T-helper 2 cell treated with Interferon-gamma antibody and Interleukin-4, amounts not matched to agents 5 μg/mL and 100 μg/mL, for 36 hours (primary cell): ENCODE measurements at regions not wholly inside any gene's neighbourhood (a gene's known extent, or its start where the extent isn't known, plus 50 kb on each side); places are given as distances from the start of the nearest gene placed in this dataset.
"Not testable (repeated sequence)": the region's sequence is repeated elsewhere in the genome, so short reads cannot be mapped to it uniquely, and the experiment has no call there.

Source experiments
- DNase-seq: peaks from one replicate; pipeline ENCODE4 v3.0.0; 2021; ENCODE audit warnings: low spot score
- H3K27ac Mint-ChIP-seq: one replicate; pipeline ENCODE4 v1.8.0; 2021; ENCODE audit warnings: mild to moderate bottlenecking, mixed read lengths
- H3K27me3 Mint-ChIP-seq: one replicate; pipeline ENCODE4 v1.8.0; 2021; ENCODE audit warnings: low read depth, mixed read lengths
- H3K36me3 Mint-ChIP-seq: one replicate; pipeline ENCODE4 v1.8.0; 2021; ENCODE audit warnings: low read depth, mixed read lengths
- H3K4me1 Mint-ChIP-seq: one replicate; pipeline ENCODE4 v1.8.0; 2021; ENCODE audit warnings: low read depth, mixed read lengths
- H3K4me3 Mint-ChIP-seq: one replicate; pipeline ENCODE4 v1.8.0; 2022; ENCODE audit warnings: mild to moderate bottlenecking, moderate library complexity, mixed read lengths
- H3K9me3 Mint-ChIP-seq: one replicate; pipeline ENCODE4 v1.8.0; 2021; ENCODE audit warnings: mixed read lengths

DNA sequence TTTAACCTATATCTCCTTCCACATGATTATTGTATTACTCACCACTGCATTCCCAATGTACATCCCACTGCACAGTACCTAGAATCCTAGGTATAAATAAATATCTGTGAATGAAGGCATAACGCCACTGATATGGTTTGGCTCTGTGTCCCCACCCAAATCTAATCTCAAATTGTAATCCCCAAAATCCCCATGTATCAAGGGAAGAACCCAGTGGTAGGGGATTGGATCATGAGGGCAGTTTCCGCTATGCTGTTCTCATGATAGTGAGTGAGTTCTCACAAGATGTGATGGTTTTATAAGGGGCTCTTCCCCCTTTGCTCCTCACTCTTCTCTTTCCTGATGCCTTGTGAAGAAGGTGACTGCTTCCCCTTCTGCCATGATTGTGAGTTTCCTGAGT, 599.0 kb upstream of the ADGRL2 start:
- Mint-ChIP-seq H3K4me1 (no peaks in the 10 kb centered on the region), H3K36me3 (no peaks in the 10 kb centered on the region)
- DNase-seq: no peak

DNA sequence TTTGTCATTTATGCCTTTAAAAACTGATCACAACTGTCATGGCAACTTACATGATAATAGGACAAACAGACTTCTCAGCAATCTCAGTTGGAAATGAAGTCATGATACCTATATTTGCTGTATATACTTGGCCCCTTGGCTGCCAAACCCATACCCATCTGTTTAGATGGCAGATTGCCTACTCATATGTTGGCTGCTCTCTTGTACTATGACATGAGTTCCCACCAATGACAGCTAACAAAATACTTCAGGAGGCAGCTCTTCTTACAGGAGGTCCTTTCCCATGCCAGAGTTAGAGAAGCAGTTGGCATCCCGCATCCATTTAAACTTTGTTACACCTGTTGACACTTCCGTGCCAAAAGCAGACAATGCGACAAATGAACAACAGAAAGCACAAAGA, 603.1 kb upstream of the ADGRL2 start:
- Mint-ChIP-seq H3K27me3 (no peaks in the 10 kb centered on the region), H3K9me3 (peaks cover 3% of the 10 kb centered on the region), H3K27ac (no peak overlapping the region), H3K4me3 (no peak overlapping the region), H3K36me3 (no peaks in the 10 kb centered on the region), H3K4me1 (no peaks in the 10 kb centered on the region)
- DNase-seq: no peak

More for the DNA sequence above, 599.0 kb upstream of the ADGRL2 start:
- no peaks in the 10 kb centered on the region for H3K27me3 Mint-ChIP-seq
- H3K9me3 Mint-ChIP-seq: peaks cover 3% of the 10 kb centered on the region
- H3K4me3 Mint-ChIP-seq: no peak overlapping the region
- no peak overlapping the region for H3K27ac Mint-ChIP-seq

DNA sequence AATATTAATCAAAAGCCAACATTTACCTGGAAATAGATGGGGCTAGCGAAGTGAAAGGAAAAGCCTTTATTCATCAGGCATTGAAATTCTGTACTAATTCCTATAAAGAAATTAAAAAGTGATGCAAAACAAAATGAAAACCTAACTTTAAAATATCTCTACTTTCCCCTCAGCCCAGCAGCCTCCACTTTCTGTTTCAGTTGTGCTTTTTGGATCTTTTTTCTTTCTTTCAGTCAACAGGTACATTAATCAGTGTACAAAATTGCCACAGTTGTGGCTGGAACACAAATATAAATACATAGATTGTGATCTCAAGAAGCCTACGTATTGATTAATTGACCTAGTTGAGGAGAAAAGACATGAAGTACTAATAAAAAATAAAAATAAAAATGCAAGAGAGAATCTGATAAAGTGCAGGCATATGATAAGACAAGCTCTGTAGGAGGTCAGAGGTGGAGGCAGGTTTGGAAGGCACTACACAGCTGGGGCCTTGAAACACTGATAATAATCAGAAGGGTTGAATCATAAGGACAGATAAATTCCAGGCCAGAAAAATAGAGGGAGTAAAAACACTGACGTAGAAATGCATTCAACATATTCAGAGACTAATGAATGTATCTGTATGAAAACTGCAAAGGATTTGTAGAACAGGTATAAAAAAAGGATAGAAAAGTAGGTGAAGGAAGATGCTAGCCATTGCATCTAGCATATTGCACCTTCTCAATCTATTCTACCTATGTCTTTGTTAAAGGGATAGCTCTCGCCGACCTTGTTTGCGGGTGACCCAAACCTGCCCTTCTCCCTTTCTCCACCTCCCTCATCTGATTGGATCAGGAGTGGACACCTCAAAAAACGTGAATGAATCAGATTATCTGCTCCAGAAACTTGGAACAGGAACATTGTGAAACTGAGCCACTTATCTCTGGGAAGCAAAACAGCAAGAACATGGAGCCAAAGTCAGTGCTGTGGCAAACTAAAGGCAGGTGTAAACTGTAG, 607.8 kb upstream of the ADGRL2 start:
- no peaks in the 10 kb centered on the region for H3K36me3 Mint-ChIP-seq
- H3K4me3 Mint-ChIP-seq: no peak overlapping the region
- no peak for DNase-seq
- H3K4me1 Mint-ChIP-seq: no peaks in the 10 kb centered on the region
- H3K9me3 Mint-ChIP-seq: no peaks in the 10 kb centered on the region
- H3K27me3 Mint-ChIP-seq: no peaks in the 10 kb centered on the region
- no peak overlapping the region for H3K27ac Mint-ChIP-seq

DNA sequence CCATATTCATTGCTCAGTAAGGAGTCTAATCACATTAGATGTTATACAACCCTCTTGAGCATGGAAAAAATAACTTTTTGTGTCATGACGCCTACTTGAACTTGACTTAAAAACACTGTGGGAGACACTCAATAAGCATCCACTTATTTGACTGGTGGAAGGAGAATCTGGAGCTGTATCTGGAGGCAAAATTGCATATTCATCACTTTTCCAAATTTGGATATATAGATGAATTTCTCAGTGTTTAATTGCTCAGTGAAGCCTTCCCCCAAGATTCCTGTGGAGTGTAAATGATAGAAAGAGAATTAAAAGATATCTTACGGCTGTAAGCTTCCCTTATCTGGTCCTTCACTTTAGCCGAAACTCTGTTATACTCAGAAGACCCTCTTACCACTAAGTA, 610.7 kb upstream of the ADGRL2 start:
- no peaks in the 10 kb centered on the region for H3K27me3 Mint-ChIP-seq
- no peak for DNase-seq
- H3K36me3 Mint-ChIP-seq: no peaks in the 10 kb centered on the region
- peaks cover 5% of the 10 kb centered on the region for H3K9me3 Mint-ChIP-seq
- H3K27ac Mint-ChIP-seq: no peak overlapping the region
- no peak overlapping the region for H3K4me3 Mint-ChIP-seq
- no peaks in the 10 kb centered on the region for H3K4me1 Mint-ChIP-seq

DNA sequence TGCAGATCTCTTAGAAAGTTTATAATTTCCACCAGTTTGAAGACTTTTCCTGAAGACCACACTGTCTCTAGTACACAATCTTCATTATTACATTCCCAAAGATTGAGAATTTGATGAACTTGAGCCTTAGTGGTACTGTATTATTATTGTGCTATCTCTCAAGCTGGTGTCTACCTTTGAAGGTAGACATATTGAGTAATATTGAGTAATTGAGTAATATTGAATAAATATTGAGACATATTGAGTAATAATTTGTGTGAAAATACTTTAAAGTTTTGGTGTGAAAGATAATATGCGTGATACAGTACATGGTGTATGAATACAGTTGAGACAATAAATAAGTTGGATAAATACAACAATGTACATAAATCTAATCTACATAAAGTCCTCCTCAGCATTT, 613.1 kb upstream of the ADGRL2 start:
- Mint-ChIP-seq H3K4me1 (no peaks in the 10 kb centered on the region), H3K9me3 (peaks cover 13% of the 10 kb centered on the region), H3K4me3 (no peak overlapping the region), H3K36me3 (no peaks in the 10 kb centered on the region), H3K27ac (no peak overlapping the region), H3K27me3 (no peaks in the 10 kb centered on the region)
- no peak for DNase-seq

DNA sequence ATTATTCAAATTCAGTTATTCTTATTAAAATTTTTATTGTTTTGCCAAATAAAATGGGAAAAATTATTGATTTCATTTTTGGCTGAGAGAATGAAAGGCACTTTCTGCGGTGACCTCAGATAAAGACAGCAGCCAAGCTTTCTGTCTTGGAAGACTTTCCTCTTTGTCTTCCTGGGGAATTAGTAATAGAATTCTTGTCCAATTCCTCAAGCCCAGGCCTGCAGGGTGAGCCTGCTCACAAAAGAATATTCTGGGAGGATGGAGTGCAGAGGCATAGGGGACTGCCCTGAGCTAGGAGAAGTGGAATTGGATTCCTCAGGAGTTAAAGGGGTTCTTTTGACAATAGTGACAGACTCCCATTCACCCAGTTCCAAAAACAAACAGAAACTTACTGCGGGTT, 614.5 kb upstream of the ADGRL2 start:
- peaks cover 21% of the 10 kb centered on the region for H3K9me3 Mint-ChIP-seq
- no peak for DNase-seq
- H3K27ac Mint-ChIP-seq: no peak overlapping the region
- H3K4me3 Mint-ChIP-seq: no peak overlapping the region
- H3K27me3 Mint-ChIP-seq: no peaks in the 10 kb centered on the region
- H3K36me3 Mint-ChIP-seq: no peaks in the 10 kb centered on the region
- H3K4me1 Mint-ChIP-seq: no peaks in the 10 kb centered on the region

DNA sequence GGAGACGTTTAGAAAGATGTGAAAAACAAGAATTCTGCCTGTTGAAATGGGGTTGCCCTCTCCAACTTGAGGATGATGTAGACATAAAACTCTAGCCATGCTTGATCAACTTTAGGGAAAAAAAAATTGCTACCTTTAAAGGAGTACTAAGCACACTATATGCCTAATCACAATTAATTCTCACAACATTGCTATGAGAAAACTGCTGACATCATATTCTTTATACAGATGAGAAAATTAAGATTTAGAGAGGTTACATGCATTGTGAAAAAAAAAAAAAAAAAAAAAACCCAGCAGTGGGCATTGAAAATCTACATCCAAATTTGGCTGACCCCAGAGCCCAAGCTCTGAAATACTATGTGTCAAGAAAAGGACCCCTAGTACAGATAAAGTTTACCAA, 617.2 kb upstream of the ADGRL2 start:
- Mint-ChIP-seq H3K4me3 (no peak overlapping the region), H3K9me3 (peaks cover 25% of the 10 kb centered on the region), H3K27me3 (no peaks in the 10 kb centered on the region), H3K4me1 (no peaks in the 10 kb centered on the region), H3K27ac (no peak overlapping the region), H3K36me3 (no peaks in the 10 kb centered on the region)
- DNase-seq: no peak

DNA sequence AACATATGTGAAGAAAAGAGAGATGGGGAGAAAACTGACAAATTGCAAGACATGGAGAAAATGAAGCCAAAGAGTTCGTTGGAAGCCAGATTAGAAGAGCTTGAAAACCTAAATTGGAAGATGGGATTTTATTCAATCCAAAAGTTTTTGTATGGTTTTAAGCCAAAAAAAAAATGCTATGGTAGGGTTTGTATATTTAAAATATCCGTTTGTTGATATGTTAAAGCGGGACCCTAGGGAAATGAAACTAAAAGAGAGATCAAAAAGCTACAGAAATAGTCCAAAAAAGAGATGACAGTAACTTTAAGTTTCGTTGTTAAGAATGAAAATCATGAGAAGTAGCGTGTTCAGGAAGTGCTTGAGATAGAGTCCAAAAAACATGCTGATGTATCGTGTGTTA, 617.7 kb upstream of the ADGRL2 start:
- H3K27ac Mint-ChIP-seq: no peak overlapping the region
- H3K9me3 Mint-ChIP-seq: peaks cover 25% of the 10 kb centered on the region
- no peak overlapping the region for H3K4me3 Mint-ChIP-seq
- H3K27me3 Mint-ChIP-seq: no peaks in the 10 kb centered on the region
- DNase-seq: no peak
- H3K36me3 Mint-ChIP-seq: no peaks in the 10 kb centered on the region
- no peaks in the 10 kb centered on the region for H3K4me1 Mint-ChIP-seq

DNA sequence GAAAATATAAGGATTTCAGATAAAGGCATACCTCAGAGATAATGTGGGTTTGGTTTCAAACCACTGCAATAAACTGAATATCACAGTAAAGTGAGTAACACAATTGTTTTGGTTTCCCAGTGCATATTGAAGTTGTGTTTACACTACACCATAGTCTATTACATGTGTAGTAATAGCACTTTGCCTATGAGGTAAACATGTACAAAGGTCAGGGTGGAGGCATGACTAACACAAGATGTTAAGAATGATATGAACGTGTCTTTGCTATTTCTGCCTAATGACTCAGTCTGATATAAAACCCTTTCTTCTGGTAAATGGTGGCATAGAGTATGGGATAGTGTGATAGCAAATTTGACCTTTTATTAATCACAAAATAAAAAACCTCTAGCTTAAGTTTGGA, 621.5 kb upstream of the ADGRL2 start:
- Mint-ChIP-seq H3K36me3 (no peaks in the 10 kb centered on the region), H3K4me3 (no peak overlapping the region), H3K4me1 (no peaks in the 10 kb centered on the region), H3K9me3 (peaks cover 30% of the 10 kb centered on the region), H3K27ac (no peak overlapping the region), H3K27me3 (no peaks in the 10 kb centered on the region)
- no peak for DNase-seq

DNA sequence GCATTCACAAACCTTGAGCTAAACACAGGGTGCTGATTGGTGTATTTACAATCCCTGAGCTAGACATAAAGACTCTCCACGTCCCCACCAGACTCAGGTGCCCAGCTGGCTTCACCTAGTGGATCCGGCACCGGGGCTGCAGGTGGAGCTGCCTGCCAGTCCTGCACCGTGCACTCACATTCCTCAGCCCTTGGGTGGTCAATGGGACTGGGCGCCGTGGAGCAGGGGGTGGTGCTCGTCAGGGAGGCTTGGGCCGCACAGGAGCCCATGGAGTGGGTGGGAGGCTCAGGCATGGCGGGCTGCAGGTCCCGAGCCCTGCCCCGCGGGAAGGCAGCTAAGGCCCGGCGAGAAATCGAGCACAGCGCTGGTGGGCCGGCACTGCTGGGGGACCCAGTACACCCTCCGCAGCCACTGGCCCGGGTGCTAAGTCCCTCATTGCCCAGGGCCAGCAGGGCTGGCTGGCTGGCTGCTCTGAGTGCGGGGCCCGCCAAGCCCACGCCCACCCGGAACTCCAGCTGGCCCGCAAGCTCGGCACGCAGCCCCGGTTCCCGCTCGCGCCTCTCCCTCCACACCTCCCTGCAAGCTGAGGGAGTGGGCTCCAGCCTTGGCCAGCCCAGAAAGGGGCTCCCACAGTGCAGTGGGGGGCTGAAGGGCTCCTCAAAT, 622.2 kb upstream of the ADGRL2 start:
- H3K27ac Mint-ChIP-seq, H3K36me3 Mint-ChIP-seq, H3K4me1 Mint-ChIP-seq, DNase-seq, H3K4me3 Mint-ChIP-seq, H3K27me3 Mint-ChIP-seq: not testable (repeated sequence)
- H3K9me3 Mint-ChIP-seq: peaks cover 34% of the 10 kb centered on the region

DNA sequence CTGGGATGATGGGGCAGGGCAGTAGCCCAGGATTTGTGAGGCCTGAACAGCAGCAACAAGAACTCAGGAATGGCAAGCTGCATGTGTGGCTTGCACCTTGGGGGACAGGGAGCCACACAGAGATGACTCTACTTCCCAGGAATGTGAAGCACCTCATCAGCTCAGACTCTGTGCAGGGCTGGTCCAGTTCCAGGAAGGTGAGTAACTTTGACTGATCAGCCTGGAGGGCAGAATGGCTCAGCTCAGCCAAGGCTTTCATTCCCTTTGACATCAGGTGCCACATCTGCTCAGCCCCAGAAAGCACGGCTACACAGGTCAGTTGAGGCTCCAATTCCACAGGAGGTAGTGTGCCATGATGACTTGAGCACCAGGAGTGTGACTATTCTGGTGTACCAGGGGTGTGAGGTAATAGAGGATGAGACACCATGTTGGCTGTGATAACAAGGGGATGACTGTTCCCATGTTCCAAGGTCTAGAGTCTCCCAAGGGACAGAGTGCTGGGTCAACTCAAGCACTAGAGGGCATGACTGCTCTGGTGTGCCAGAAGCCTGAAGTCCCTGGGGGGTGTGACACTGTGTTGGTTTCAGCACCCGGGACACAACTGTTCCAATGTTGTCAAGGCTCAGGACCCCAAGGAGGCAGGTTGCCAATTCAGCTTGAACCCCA, 625.8 kb upstream of the ADGRL2 start:
- Mint-ChIP-seq H3K36me3 (no peaks in the 10 kb centered on the region), H3K27ac (no peak overlapping the region), H3K27me3 (no peaks in the 10 kb centered on the region), H3K9me3 (peaks cover 41% of the 10 kb centered on the region), H3K4me3 (no peak overlapping the region), H3K4me1 (no peaks in the 10 kb centered on the region)
- DNase-seq: no peak

DNA sequence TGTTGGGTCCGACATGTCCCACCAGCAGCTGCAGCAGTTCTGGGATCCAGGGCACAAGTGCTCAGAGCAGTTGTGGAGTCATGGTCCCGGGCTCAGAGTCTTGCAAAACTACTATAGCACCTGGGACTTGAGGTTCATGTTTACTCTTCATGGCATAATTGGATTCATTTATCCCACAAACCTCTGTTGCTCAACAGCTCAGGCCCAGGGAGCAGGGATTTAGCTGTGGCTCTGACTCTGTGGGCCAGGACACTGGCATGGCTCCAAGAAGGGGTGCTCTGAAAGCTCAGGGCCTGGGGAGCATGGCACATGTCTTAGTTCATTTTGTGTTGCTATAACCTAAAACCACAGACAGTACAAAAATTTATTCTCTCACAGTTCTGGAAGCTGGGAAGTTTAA, 626.7 kb upstream of the ADGRL2 start:
- Mint-ChIP-seq H3K9me3 (peaks cover 44% of the 10 kb centered on the region), H3K4me1 (no peaks in the 10 kb centered on the region), H3K27me3 (no peaks in the 10 kb centered on the region), H3K27ac (no peak overlapping the region), H3K36me3 (no peaks in the 10 kb centered on the region), H3K4me3 (no peak overlapping the region)
- DNase-seq: no peak

DNA sequence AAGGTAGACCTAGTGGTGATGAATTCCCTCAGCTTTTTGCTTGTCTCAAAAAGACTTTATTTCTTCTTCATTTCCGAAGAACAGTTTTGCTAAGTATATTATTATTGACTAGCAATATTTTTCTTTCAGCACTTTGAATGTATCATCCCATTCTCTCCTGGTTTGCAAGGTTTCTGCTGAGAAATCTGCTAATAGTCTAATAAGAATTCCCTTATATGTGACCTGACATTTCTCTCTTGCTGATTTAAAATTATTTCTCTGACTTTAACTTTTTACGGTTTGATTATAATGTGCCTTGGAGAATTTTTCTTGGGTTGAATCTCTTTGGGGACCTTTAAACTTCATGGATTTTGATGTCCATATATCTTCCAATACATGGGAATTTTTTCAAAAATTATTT, 628.3 kb upstream of the ADGRL2 start:
- Mint-ChIP-seq H3K4me1 (no peaks in the 10 kb centered on the region), H3K27ac (no peak overlapping the region), H3K4me3 (no peak overlapping the region), H3K9me3 (peaks cover 43% of the 10 kb centered on the region), H3K27me3 (no peaks in the 10 kb centered on the region), H3K36me3 (no peaks in the 10 kb centered on the region)
- no peak for DNase-seq

- Mint-ChIP-seq H3K36me3 (no peaks in the 10 kb centered on the region), H3K27me3 (no peaks in the 10 kb centered on the region), H3K4me3 (no peak overlapping the region), H3K27ac (no peak overlapping the region), H3K9me3 (peaks cover 41% of the 10 kb centered on the region), H3K4me1 (no peaks in the 10 kb centered on the region)
- DNase-seq: no peak
These were observed 630.0 kb upstream of the ADGRL2 start for GRCh38 chr1:81170721-81171120.
